ENCODE measurements at regions not wholly inside any gene's neighbourhood (a gene's known extent, or its start where the extent isn't known, plus 50 kb on each side); places are given as distances from the start of the nearest gene placed in this dataset.

GRCh38 chr7:41163991-41164390 lies 538.9 kb downstream of the INHBA start:
- Histone ChIP-seq H3K27me3 (no peaks in the 10 kb centered on the region), H3K4me3 (no peak overlapping the region), H3K9me3 (peaks cover 0 to 7% (median 0%) of the 10 kb centered on the region in 4 donors), H3K27ac (no peak overlapping the region), H3K4me1 (no peaks in the 10 kb centered on the region), H3K36me3 (no peaks in the 10 kb centered on the region)
- WGBS, 2 donors = 83 to 87% methylated on average over 3 of the region's 3 CpGs
- intact Hi-C loops (cut with DNase I) = no loop called here
- no peak for TF ChIP-seq EP300 (IDR thresholded peaks at IDR 0.05)
- no peak for TF ChIP-seq POLR2A (IDR thresholded peaks at IDR 0.05)
- TF ChIP-seq POLR2AphosphoS5 (IDR thresholded peaks at IDR 0.05) = no peak
- TF ChIP-seq CTCF (IDR thresholded peaks at IDR 0.05) = no peak
- DNase-seq = no peak

- Histone ChIP-seq H3K9me3 (peaks cover 0 to 7% (median 0%) of the 10 kb centered on the region in 4 donors), H3K27ac (no peak overlapping the region), H3K4me3 (no peak overlapping the region), H3K27me3 (no peaks in the 10 kb centered on the region), H3K4me1 (no peaks in the 10 kb centered on the region), H3K36me3 (no peaks in the 10 kb centered on the region)
- TF ChIP-seq POLR2AphosphoS5 (IDR thresholded peaks at IDR 0.05) (no peak), CTCF (IDR thresholded peaks at IDR 0.05) (no peak), EP300 (IDR thresholded peaks at IDR 0.05) (no peak), POLR2A (IDR thresholded peaks at IDR 0.05) (no peak)
- intact Hi-C loops (cut with DNase I) = no loop called here
- 91 to 94% methylated on average over 4 of the region's 4 CpGs for WGBS, 2 donors
- DNase-seq = no peak
Measured at GRCh38 chr7:41162612-41163011, 540.3 kb downstream of the INHBA start.

- Histone ChIP-seq H3K4me3 (no peak overlapping the region), H3K9me3 (peaks cover 0 to 7% (median 0%) of the 10 kb centered on the region in 4 donors), H3K27me3 (no peaks in the 10 kb centered on the region), H3K36me3 (no peaks in the 10 kb centered on the region), H3K27ac (no peak overlapping the region), H3K4me1 (no peaks in the 10 kb centered on the region)
- no peak for DNase-seq
- intact Hi-C loops (cut with DNase I) = no loop called here
- TF ChIP-seq CTCF (IDR thresholded peaks at IDR 0.05) (no peak), EP300 (IDR thresholded peaks at IDR 0.05) (no peak), POLR2AphosphoS5 (IDR thresholded peaks at IDR 0.05) (no peak), POLR2A (IDR thresholded peaks at IDR 0.05) (no peak)
- WGBS, 2 donors = 88 to 95% methylated on average over 4 of the region's 4 CpGs
Measured at GRCh38 chr7:41161041-41161587, 541.8 kb downstream of the INHBA start.

- intact Hi-C loops (cut with DNase I) = no loop called here
- Histone ChIP-seq H3K4me3 (no peak overlapping the region), H3K9me3 (peaks cover 0 to 7% (median 0%) of the 10 kb centered on the region in 4 donors), H3K27me3 (no peaks in the 10 kb centered on the region), H3K36me3 (no peaks in the 10 kb centered on the region), H3K4me1 (no peaks in the 10 kb centered on the region), H3K27ac (no peak overlapping the region)
- no peak for DNase-seq
- TF ChIP-seq EP300 (IDR thresholded peaks at IDR 0.05) = no peak
- no peak for TF ChIP-seq POLR2AphosphoS5 (IDR thresholded peaks at IDR 0.05)
- no peak for TF ChIP-seq POLR2A (IDR thresholded peaks at IDR 0.05)
- no peak for TF ChIP-seq CTCF (IDR thresholded peaks at IDR 0.05)
- 65 to 77% methylated on average over 2 of the region's 2 CpGs for WGBS, 2 donors
Measured at GRCh38 chr7:41156268-41156667, 546.6 kb downstream of the INHBA start.

GRCh38 chr7:41153268-41153667 lies 549.6 kb downstream of the INHBA start:
- H3K4me1 ChIP-seq = no peaks in the 10 kb centered on the region
- no peaks in the 10 kb centered on the region for H3K9me3 ChIP-seq
- H3K4me3 ChIP-seq = no peak overlapping the region
- TF ChIP-seq POLR2A (IDR thresholded peaks at IDR 0.05) (no peak), EP300 (IDR thresholded peaks at IDR 0.05) (no peak), CTCF (IDR thresholded peaks at IDR 0.05) (no peak), POLR2AphosphoS5 (IDR thresholded peaks at IDR 0.05) (no peak)
- intact Hi-C loops (cut with DNase I) = no loop called here
- no peaks in the 10 kb centered on the region for H3K27me3 ChIP-seq
- DNase-seq = no peak
- H3K27ac ChIP-seq = no peak overlapping the region
- H3K36me3 ChIP-seq = no peaks in the 10 kb centered on the region

Data from sigmoid colon (tissue), 6 donors.